Kidney epithelial cell (primary cell): ENCODE measurements at regions not wholly inside any gene's neighbourhood (a gene's known extent, or its start where the extent isn't known, plus 50 kb on each side); places are given as distances from the start of the nearest gene placed in this dataset.

ENCODE experiments used
- DNase-seq: peaks from one replicate; pipeline ENCODE4 v3.0.0-alpha.2; 2010; ENCODE audit warnings: low read depth
- H3K27me3 ChIP-seq: 2 replicates; pipeline ENCODE4 v1.6.0; 2011; ENCODE audit warnings: low read length; ENCODE audit not compliant: control insufficient read depth, insufficient read depth
- H3K36me3 ChIP-seq: 2 replicates; pipeline ENCODE4 v1.5.1; 2011; ENCODE audit warnings: low read length; ENCODE audit not compliant: control insufficient read depth, insufficient read depth
- H3K4me3 ChIP-seq: 2 replicates; pipeline ENCODE4 v1.5.1; 2011; ENCODE audit warnings: low read depth, mild to moderate bottlenecking, control low read depth, low read length
- TF ChIP-seq, protein P1 (sequence below): IDR thresholded peaks from 2 replicates; pipeline ENCODE4 v1.5.1; 2011; ENCODE audit warnings: mild to moderate bottlenecking, moderate library complexity, low read length, control low read depth, inconsistent platforms; ENCODE audit not compliant: insufficient read depth, poor library complexity, severe bottlenecking

DNA sequence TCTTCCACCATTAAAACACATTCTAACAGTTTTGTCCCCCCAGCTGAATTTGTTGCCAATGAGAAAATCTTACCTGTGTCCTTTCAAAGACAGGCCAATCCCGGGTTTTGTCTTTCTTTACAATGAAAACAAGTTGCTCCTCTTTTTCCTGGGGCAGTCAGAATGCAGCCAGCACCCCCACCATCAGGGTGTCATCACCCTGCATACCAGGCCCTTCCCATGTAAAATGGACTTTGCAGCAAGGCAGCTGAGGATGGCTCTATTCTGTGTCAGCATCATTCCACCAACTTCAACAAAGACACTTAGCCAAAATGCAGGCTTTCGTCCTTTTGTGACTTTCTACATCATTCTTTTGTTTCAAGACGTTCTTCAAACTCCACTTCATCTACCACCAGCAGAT, 490.9 kb downstream of the OCA2 start:
- no peak for DNase-seq
- no peak overlapping the region for H3K4me3 ChIP-seq

DNA sequence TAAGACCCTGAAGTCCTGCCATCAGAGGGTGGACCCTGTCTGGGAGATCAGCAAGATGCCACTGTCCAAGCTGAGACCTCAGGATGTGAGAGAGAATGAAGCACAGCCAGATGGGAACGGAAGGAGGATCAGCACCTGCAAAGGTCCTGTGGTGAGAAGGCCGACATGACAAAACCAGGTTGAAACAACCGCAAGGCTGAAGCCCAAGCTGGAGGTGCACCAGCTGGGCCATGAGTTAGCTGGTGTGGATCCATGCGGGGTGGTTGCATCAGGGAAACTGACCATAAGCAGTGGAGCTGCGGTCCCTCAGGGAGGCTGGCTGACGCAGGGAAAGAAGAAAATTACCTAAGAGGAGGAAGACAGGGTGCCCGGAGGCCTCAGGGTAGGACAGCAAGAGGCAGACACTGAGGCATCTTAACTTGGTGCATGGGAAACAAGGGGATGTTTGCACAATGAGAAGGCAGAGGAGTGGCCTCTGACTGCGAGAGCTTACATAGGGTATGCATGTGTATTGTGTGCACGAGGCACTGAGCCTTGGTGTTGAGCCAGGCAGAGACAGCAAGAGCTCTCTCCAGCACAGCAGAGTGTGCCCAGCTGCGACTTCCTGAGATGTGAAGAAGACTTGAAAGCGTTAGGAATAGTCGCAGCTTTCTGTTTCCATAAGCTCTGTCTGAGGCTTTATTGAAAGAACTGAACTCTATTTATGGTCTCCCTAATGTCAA, 497.7 kb downstream of the OCA2 start:
- no peaks in the 10 kb centered on the region for H3K27me3 ChIP-seq
- H3K4me3 ChIP-seq = no peak overlapping the region
- H3K36me3 ChIP-seq = no peaks in the 10 kb centered on the region
- TF ChIP-seq, protein P1, sequence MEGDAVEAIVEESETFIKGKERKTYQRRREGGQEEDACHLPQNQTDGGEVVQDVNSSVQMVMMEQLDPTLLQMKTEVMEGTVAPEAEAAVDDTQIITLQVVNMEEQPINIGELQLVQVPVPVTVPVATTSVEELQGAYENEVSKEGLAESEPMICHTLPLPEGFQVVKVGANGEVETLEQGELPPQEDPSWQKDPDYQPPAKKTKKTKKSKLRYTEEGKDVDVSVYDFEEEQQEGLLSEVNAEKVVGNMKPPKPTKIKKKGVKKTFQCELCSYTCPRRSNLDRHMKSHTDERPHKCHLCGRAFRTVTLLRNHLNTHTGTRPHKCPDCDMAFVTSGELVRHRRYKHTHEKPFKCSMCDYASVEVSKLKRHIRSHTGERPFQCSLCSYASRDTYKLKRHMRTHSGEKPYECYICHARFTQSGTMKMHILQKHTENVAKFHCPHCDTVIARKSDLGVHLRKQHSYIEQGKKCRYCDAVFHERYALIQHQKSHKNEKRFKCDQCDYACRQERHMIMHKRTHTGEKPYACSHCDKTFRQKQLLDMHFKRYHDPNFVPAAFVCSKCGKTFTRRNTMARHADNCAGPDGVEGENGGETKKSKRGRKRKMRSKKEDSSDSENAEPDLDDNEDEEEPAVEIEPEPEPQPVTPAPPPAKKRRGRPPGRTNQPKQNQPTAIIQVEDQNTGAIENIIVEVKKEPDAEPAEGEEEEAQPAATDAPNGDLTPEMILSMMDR = no peak
- DNase-seq = no peak

More for the DNA sequence above, 490.9 kb downstream of the OCA2 start:
- TF ChIP-seq, protein P1 = no peak
- Histone ChIP-seq H3K36me3 (no peaks in the 10 kb centered on the region), H3K27me3 (no peaks in the 10 kb centered on the region)

DNA sequence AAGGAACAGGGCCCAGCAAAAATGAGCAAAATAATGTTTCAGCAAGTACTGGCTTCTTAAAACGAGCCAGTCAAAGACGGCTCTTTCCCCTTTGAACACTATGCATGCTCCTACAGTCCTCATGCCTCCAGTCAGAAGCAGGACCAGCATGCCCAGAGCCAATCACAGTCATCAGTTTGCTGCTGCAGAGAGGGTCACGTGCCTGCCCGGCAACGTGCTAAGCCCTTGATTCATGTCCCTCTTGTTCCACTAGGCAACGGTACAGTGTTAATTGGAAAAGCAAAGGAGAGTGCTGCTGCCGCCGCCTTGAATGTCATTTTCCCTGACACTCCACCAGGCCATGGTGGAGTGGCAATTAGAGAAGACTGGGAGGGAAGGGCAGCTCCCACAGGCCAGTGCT, 500.1 kb downstream of the OCA2 start:
- no peak overlapping the region for H3K4me3 ChIP-seq
- no peaks in the 10 kb centered on the region for H3K36me3 ChIP-seq
- TF ChIP-seq, protein P1 = no peak
- no peak for DNase-seq
- no peaks in the 10 kb centered on the region for H3K27me3 ChIP-seq

DNA sequence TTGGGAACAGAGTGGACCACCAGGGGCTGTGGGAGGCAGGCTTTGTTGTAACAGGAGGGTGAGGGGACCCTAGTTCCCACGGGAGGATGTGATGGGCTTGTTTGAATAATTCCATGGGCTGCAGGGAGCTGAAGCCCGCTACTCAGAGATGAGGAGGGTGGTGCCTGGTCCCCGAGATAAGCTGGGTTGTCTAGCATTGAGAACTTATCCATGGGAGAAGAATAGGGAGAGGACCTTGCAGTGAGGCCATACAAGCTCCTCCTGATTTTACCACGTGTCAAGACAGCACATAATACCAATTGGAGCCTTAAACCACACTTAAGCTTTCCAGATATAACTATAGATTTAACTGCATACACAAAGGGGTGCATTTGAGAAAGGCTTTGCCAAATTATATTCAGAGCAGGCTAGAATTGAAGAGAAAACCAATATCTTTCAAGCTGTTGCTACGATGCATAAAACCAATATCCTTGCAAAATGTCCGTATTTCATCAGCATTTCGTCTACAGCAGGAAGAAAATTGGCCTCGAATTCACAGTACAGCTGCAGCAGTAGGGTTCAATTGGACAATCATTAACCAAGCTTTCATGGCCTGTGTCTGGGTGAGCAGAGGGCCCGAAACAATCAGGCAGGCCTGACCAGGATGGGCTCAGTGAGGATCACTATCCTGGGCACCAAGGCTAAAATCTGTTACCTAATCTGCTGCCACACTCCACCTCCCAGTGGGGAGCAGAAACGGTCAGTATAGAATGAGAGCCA, 500.7 kb downstream of the OCA2 start:
- H3K27me3 ChIP-seq = no peaks in the 10 kb centered on the region
- DNase-seq = no peak
- H3K4me3 ChIP-seq = no peak overlapping the region
- TF ChIP-seq, protein P1 = no peak
- no peaks in the 10 kb centered on the region for H3K36me3 ChIP-seq

DNA sequence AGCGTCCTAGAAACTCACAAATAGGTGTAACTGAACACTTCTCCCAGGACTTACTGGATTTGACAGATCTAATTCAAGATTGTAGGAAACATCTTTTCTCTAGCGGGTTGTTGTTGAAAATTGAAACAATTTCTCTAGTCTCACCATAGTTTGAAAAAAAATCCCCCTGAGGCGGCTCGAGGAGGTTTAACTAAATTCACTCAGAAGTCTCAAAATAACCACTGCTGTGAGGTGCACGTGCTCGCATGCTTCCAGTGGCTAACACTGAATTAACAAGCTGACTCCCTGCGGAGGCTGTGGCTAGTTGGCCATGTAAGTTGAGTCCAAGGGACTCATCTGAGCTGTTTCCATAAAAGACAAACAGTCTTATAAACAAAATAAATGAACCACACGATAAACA, 503.9 kb downstream of the OCA2 start:
- no peaks in the 10 kb centered on the region for H3K27me3 ChIP-seq
- no peak overlapping the region for H3K4me3 ChIP-seq
- TF ChIP-seq, protein P1 = no peak
- no peak for DNase-seq
- no peaks in the 10 kb centered on the region for H3K36me3 ChIP-seq
